Esophagus (tissue), 2 donors: ENCODE measurements at regions not wholly inside any gene's neighbourhood (a gene's known extent, or its start where the extent isn't known, plus 50 kb on each side); places are given as distances from the start of the nearest gene placed in this dataset.

Experiments used
- H3K27ac ChIP-seq, 2 donors: one replicate each; pipeline ENCODE4 v1.5.1; 2013; ENCODE audit warnings: low read depth in 2 of 2, mild to moderate bottlenecking in 2 of 2, inconsistent platforms in 1 of 2, low read length in 1 of 2, moderate library complexity in 1 of 2
- H3K27me3 ChIP-seq, 2 donors: one replicate each; pipeline ENCODE4 v1.6.1; 2013; ENCODE audit warnings: low read length in 2 of 2, control low read depth in 1 of 2, mild to moderate bottlenecking in 1 of 2; ENCODE audit not compliant: insufficient read depth in 2 of 2, control insufficient read depth in 1 of 2
- H3K36me3 ChIP-seq, 2 donors: one replicate each; pipeline ENCODE4 v1.6.1; 2013; ENCODE audit warnings: low read length in 1 of 2; ENCODE audit not compliant: control insufficient read depth in 2 of 2, insufficient read depth in 2 of 2
- H3K4me1 ChIP-seq, 2 donors: one replicate each; pipeline ENCODE4 v1.6.1; 2013; ENCODE audit warnings: low read length in 1 of 2; ENCODE audit not compliant: control insufficient read depth in 2 of 2, insufficient read depth in 2 of 2
- H3K4me3 ChIP-seq, 2 donors: one replicate each; pipeline ENCODE4 v1.5.1; 2013; ENCODE audit warnings: low read length in 2 of 2, mild to moderate bottlenecking in 2 of 2, low read depth in 1 of 2, moderate library complexity in 1 of 2
- H3K9me3 ChIP-seq, 2 donors: one replicate each; pipeline ENCODE4 v1.6.1; 2013; ENCODE audit warnings: mild to moderate bottlenecking in 2 of 2, low read depth in 1 of 2, low read length in 1 of 2, moderate library complexity in 1 of 2; ENCODE audit not compliant: control insufficient read depth in 2 of 2, insufficient read depth in 1 of 2
- WGBS, 2 donors: extraction: QIAGEN DNeasy Blood & Tissue Kit; methylation state at CpG; one replicate each; pipeline ENCODE4 v1.1.7; 2013; 5-methylcytosine and 5-hydroxymethylcytosine counted together
- donor health status: healthy with polysubstance abuse.
- donor health status: Bipolar disorder and iron deficiency.

DNA sequence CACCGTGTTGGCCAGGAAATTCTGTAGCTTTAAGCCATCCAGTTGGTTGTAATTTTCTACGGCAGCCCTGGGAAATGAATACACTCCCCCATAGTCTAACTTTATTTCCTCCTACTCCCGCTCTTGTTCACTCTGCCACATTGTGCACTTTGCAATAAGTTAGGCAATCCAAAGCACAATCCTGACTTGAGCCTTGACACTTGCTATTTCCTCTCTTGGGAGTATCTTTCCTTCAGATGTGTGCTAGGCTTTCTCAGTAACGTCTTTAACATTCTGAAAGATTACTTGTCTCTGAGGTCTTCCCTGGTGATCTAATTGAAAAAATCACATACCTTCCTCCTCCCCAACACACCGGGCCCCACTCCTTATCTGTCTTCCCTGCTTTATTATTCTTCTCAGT is 65.9 kb upstream of the RAB27B start:
- H3K4me3 ChIP-seq: no peak overlapping the region
- WGBS, 2 donors: 72 to 76% methylated on average over 5 of the region's 5 CpGs
- H3K36me3 ChIP-seq: no peaks in the 10 kb centered on the region
- H3K27ac ChIP-seq: no peak overlapping the region
- peaks cover 0 to 4% of the 10 kb centered on the region in 2 donors for H3K9me3 ChIP-seq
- H3K27me3 ChIP-seq: no peaks in the 10 kb centered on the region
- H3K4me1 ChIP-seq: no peaks in the 10 kb centered on the region

DNA sequence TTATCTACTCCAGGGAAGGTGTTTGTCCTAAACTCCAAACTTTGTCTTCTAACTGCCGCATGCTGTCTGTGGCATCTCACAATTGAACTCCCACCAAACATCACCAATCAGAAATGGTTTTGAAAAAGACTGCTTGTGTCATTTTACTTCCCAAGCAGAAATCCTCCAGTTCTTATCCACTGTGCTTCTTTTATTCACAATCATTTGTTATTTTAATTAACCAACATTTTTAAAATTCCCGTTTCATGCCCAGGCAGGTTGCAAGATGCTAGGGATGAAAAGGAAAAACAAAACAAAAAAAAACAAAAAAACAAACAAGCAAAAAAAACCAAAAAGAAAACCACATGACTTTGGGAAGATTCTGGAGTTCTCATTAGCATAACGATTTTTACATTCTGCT is 63.5 kb upstream of the RAB27B start:
- H3K4me3 ChIP-seq: no peak overlapping the region
- no peaks in the 10 kb centered on the region for H3K36me3 ChIP-seq
- no peaks in the 10 kb centered on the region for H3K27me3 ChIP-seq
- WGBS, 2 donors: 85 to 92% methylated on average over 3 of the region's 3 CpGs
- H3K4me1 ChIP-seq: no peaks in the 10 kb centered on the region
- no peak overlapping the region for H3K27ac ChIP-seq
- H3K9me3 ChIP-seq: peaks cover 0 to under 1% of the 10 kb centered on the region in 2 donors

DNA sequence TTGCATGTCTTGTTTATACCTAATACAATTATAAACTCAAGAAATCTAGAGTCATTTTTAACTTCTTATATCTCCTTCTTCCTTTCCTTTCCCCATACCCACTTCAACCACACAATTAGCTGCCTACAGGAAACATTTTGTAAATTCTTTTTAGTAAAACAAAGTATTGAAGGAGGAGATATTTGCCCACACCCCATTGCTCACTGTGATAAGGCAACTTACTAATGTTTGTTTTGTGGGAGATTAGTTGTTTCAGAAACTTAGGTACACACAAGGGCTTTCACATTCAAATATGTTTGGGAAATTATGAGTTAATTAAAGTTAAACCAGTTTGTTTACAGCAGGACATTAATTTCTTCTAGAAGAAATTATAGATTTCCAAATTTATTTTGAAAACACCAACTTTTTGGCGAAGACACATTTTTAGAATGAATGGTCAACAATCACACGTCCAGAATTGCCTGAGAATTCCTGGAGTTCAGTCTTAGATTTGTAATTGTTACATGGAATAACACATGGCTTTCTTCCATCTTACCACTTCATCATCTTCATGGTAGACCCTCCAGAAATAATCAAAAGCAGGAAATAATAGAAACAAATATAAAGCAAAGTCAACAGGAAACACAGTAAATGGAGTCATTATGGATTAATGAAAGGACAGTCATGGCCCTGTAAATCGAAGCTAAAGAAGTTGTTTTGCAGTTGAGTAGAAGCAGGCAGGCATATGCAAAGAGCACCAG is 62.5 kb upstream of the RAB27B start:
- Histone ChIP-seq H3K27me3 (no peaks in the 10 kb centered on the region), H3K4me3 (no peak overlapping the region), H3K4me1 (peaks cover 0 to 3% of the 10 kb centered on the region in 2 donors), H3K27ac (no peak overlapping the region), H3K9me3 (no peaks in the 10 kb centered on the region), H3K36me3 (no peaks in the 10 kb centered on the region)
- 69 to 73% methylated on average over 3 of the region's 3 CpGs for WGBS, 2 donors

DNA sequence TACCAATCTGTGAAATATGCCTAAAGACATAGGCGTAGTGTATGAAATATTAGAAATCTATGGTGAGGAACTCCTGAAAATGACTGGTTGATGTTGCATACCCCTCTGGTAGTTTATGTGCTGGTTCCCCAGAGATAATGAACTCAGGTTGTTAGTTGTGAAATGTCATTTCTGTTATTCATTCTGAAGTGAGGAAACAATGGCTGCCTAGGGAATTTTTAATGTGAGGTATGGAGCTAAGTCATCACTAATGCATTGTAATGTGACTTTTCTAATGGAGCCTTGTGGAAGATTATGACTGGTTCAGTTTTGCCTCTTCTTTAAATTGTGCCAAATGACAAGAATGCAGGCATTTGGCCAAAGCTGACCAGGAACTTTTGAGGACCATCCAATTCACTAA is 61.6 kb upstream of the RAB27B start:
- Histone ChIP-seq H3K27me3 (no peaks in the 10 kb centered on the region), H3K27ac (no peak overlapping the region), H3K4me1 (peaks cover 0 to 3% of the 10 kb centered on the region in 2 donors), H3K36me3 (no peaks in the 10 kb centered on the region), H3K4me3 (no peak overlapping the region), H3K9me3 (no peaks in the 10 kb centered on the region)
- WGBS, 2 donors: 88 to 100% methylated on average over 1 of the region's 1 CpG

DNA sequence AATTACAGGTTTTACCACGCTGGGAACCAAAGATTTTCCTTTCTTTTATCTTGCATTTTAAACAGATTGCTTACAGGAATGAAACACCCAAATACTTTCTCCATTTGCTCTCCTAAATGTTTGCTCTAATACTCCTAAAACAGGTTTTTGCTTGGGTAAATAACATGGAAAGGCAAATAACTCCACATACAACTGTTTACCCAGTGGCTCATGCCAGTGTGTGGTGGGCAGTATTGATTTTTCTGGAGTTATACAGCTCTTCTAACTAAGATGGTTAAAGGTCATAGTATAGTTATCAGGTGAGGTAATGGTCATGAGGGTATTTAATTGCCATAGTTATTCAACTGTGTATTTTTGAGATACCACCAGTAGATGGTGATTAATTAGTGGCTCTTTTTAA is 61.2 kb upstream of the RAB27B start:
- H3K36me3 ChIP-seq: no peaks in the 10 kb centered on the region
- no peak overlapping the region for H3K4me3 ChIP-seq
- H3K4me1 ChIP-seq: peaks cover 0 to 3% of the 10 kb centered on the region in 2 donors
- 48 to 69% methylated on average over 1 of the region's 1 CpG for WGBS, 2 donors
- H3K27me3 ChIP-seq: no peaks in the 10 kb centered on the region
- no peaks in the 10 kb centered on the region for H3K9me3 ChIP-seq
- no peak overlapping the region for H3K27ac ChIP-seq

DNA sequence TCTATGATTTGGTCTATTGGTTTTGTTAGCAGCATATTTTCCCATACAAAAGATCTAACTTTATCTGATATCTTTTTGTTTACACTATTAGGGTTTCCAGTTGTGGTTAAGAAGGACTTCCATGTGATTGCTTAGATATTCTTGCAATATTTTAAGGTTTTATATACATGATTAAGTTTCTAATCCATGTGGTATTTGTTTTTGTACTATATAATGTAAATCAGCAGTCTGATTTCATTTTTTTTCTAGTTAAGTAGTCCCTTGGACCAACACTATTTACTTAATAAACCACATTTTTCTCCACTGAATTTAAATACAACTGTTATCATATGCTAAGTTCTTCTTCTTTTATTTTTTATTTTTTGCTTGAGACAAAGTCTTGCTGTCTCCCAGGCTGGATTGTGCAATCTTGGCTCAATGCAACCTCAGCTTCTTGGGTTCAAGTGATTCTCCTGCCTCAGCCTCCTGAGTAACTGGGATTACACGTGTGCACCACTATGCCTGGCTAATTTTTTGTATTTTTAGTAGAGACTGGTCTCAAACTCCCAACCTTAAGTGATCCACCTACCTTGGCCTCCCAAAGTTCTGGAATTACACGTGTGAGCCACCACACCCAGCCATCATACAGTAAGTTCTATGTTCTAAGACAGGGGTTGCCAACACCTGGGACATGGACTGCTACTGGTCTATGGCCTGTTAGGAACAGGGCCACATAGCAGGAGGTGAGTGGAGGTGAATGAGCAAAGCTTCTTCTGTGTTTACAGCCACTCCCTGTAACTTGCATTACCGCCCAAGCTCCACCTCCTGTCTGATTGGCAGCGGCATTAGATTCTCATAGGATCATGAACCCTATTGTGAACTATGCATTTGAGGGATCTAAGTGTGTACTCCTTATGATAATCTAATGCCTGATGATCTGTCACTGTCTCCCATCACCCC is 58.5 kb upstream of the RAB27B start:
- no peaks in the 10 kb centered on the region for H3K9me3 ChIP-seq
- no peak overlapping the region for H3K4me3 ChIP-seq
- no peaks in the 10 kb centered on the region for H3K27me3 ChIP-seq
- H3K4me1 ChIP-seq: peaks cover under 1 to 3% of the 10 kb centered on the region in 2 donors
- 79 to 85% methylated on average over 4 of the region's 4 CpGs for WGBS, 2 donors
- no peak overlapping the region for H3K27ac ChIP-seq
- no peaks in the 10 kb centered on the region for H3K36me3 ChIP-seq

DNA sequence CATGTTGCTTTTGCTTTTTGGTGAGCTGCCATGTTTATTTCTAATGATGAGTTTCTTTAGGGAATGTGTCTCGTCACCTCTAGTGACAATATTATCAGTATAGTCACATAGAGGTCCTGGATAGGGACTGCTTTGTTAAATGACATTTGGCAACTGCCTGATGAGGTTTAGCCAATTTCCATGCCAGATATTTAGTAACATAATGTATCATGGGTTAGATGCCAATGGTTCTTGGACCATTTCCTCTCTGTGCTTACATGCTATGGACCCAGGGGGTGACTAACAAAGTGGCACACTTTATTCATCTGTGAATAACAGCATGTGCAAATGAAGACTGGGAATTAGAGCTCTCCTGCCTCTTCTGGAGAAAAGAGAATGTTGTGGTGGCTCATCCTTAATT is 56.2 kb upstream of the RAB27B start:
- 74 to 84% methylated on average over 1 of the region's 1 CpG for whole genome bisulfite sequencing, 2 donors
- H3K27ac ChIP-seq: no peak overlapping the region
- H3K4me3 ChIP-seq: no peak overlapping the region
- H3K36me3 ChIP-seq: no peaks in the 10 kb centered on the region
- H3K4me1 ChIP-seq: peaks cover 3 to 5% of the 10 kb centered on the region in 2 donors
- no peaks in the 10 kb centered on the region for H3K9me3 ChIP-seq
- H3K27me3 ChIP-seq: no peaks in the 10 kb centered on the region

DNA sequence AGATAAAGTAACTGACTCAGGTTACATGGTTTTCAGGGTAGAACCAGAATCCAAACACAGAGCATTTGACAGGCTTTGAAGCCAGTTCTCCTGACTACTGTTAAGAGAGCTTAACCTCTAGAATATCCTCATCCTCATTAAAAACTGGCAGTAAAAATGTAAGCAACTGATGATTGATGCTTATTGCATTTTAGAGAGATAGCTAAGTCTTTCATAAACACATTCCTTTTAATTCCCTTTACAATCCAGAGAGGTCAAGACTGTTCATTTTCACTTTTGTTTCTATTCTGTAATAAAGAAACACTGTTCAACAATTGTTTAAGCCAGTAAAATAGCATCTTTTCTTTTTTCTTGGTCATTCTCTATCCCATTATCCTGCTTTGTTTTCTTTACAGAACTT is 53.9 kb upstream of the RAB27B start:
- no peaks in the 10 kb centered on the region for H3K27me3 ChIP-seq
- no peak overlapping the region for H3K27ac ChIP-seq
- peaks cover 3 to 5% of the 10 kb centered on the region in 2 donors for H3K4me1 ChIP-seq
- no peaks in the 10 kb centered on the region for H3K9me3 ChIP-seq
- H3K36me3 ChIP-seq: no peaks in the 10 kb centered on the region
- no peak overlapping the region for H3K4me3 ChIP-seq

DNA sequence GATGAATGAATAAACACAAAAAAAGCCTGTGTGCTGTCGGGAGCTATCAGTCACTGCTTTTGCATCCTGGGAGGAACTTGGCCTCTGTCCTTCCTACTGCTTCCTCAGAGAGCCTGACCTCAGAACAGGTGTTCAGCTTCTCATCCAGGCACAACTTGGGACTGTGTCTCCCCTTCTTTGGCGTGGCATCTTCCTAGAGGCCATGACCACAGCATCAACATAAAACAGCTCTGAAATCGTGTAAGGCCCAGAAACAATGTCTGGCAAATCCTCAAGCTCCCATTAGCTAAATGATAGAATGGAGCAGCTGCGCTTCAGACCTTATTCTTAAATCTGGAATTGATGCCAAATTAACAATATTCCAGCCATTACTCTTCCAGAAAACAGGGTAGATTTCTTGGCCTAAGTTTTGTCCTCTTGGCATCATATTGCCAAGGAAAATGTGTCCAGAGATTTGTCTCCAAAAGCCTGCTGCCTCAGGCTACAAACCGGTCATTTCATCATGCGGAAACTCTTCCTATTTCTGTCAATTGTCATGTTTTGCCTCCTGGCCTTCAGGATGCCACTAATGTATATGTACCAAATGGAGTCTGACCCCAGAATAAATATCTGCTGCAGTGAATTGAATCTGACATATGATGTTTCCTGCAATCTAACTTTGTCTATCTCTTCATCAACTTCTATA is 53.2 kb upstream of the RAB27B start:
- H3K9me3 ChIP-seq: peaks cover 0 to under 1% of the 10 kb centered on the region in 2 donors
- peaks cover 2 to 3% of the 10 kb centered on the region in 2 donors for H3K4me1 ChIP-seq
- no peaks in the 10 kb centered on the region for H3K36me3 ChIP-seq
- H3K27me3 ChIP-seq: no peaks in the 10 kb centered on the region
- WGBS, 2 donors: 35 to 38% methylated on average over 6 of the region's 6 CpGs
- H3K4me3 ChIP-seq: no peak overlapping the region
- H3K27ac ChIP-seq: no peak overlapping the region
